GM12875 (cell line): ENCODE measurements at regions not wholly inside any gene's neighbourhood (a gene's known extent, or its start where the extent isn't known, plus 50 kb on each side); places are given as distances from the start of the nearest gene placed in this dataset.

Source experiments
- H3K4me3 ChIP-seq: one replicate; pipeline ENCODE4 v1.5.1; 2011; ENCODE audit warnings: low read depth, low read length, control low read depth
- CTCF ChIP-seq: IDR thresholded peaks from 2 replicates; pipeline ENCODE4 v1.5.1; 2011; ENCODE audit warnings: low read depth, mild to moderate bottlenecking, control low read depth, inconsistent platforms, low read length, moderate library complexity, borderline replicate concordance; ENCODE audit not compliant: insufficient read depth

GRCh38 chr4:160887668-160888067 lies 1276.1 kb downstream of the FSTL5 start:
- no peak for TF ChIP-seq CTCF
- no peak overlapping the region for H3K4me3 ChIP-seq

DNA sequence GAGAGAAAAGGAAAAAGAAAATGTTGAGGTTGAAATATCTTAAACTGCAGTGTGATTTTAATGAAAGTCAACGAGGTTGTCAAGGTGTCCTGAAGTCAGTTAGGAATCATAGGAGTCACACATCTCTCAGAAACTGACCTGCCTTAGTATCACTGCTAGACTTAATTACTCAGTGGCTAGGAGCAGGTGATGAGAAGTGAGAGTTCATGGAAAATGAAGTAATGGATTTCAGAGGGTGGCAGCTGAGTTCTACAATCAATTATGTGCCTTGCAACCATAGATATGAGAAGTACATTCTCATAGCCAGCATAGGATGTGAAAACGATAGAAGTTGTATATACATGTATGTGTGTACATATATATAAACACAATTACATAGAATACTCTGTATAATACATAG lies 1269.7 kb downstream of the FSTL5 start:
- no peak for TF ChIP-seq CTCF

DNA sequence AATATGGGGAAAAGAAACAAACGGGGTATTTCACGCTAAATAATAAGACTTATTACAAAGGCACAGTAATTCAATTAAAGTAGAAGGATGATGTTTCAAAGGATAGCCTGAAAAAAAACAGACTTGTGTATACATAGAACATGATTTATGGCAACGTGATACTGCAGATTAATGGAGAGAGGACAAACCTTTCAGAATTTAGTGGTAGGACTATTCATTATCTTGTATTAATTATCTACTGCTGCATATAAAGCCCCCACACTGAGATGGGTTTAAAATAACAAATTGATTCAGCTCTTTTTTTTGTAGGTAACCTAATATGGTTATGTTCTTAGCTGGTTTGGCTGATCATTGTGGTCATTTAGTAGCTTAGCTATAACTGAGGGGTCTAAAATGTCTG lies 1269.0 kb downstream of the FSTL5 start:
- no peak for TF ChIP-seq CTCF

More for the DNA sequence above, 1269.7 kb downstream of the FSTL5 start:
- no peak overlapping the region for H3K4me3 ChIP-seq

GRCh38 chr4:160927311-160927710 lies 1236.5 kb downstream of the FSTL5 start:
- TF ChIP-seq CTCF: no peak
- H3K4me3 ChIP-seq: no peak overlapping the region

More for the DNA sequence above, 1269.0 kb downstream of the FSTL5 start:
- no peak overlapping the region for H3K4me3 ChIP-seq

- no peak overlapping the region for H3K4me3 ChIP-seq
- no peak for TF ChIP-seq CTCF
These were observed 1235.3 kb downstream of the FSTL5 start for GRCh38 chr4:160928482-160928881.

GRCh38 chr4:160947653-160948052 lies 1216.1 kb downstream of the FSTL5 start:
- H3K4me3 ChIP-seq: no peak overlapping the region
- TF ChIP-seq CTCF: no peak

GRCh38 chr4:160956875-160957274 lies 1206.9 kb downstream of the FSTL5 start:
- no peak for TF ChIP-seq CTCF
- no peak overlapping the region for H3K4me3 ChIP-seq
